ENCODE measurements at regions not wholly inside any gene's neighbourhood (a gene's known extent, or its start where the extent isn't known, plus 50 kb on each side); places are given as distances from the start of the nearest gene placed in this dataset.
"Not testable (repeated sequence)": the region's sequence is repeated elsewhere in the genome, so short reads cannot be mapped to it uniquely, and the experiment has no call there.

DNA sequence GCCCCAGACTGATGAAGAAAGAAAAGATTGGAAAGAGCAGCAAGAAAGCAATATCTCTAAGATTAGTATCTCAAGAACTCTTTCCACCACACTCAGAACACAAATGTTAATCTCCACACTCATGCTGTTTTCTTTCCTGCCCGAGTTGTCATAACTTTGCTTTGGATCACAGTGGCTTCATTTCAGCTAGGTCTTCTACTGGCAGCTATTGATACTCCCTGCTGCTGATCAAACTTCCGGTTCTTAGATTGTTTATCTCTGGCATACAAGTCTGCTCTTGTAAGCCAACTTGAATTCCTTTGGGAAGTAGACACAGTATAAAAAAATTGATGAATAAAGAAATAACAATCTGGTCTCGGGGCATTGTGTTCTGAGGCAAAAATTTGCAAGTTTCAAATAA is 77.7 kb upstream of the SPEF2 start:
- intact Hi-C loops (cut with DNase I, micrococcal nuclease) = no loop called here
- ATAC-seq = no peak
- no peak for TF ChIP-seq CTCF (IDR thresholded peaks at IDR 0.05)

DNA sequence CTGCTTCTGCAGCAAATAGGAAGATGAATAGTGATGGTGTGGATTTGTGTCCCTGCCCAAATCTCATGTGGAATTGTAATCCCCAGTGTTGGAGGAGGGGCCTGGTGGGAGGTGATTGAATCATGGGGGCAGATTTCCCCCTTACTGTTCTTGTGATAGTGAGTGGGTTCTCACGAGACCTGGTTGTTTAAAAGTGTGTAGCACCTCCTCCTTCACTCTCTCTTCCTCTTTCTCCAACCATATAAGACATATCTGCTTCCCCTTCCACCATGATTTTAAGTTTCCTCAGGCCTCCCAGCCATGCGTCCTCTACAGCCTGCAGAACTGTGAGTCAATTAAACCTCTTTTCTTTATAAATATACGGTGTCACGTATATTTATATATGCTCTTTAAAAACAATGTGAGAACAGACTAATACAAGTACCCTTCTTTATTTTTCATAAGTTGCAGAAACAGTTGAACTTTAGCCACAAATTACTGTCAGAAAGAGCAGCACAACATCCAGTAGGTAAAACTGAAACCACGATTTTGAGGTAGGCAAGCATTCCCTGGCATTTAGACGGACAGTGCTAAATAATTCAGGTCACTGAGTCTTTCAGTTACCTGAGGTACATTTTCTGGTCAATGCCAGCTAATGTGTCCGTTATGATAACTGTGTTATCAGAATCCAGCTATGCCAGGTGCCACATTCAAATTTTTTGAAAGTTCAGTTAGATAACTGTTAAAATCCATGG is 79.3 kb upstream of the SPEF2 start:
- Histone ChIP-seq H3K36me3 (ENCODE audit: low read depth) (no peaks in the 10 kb centered on the region), H3K4me3 (no peak overlapping the region), H3K9me3 (no peaks in the 10 kb centered on the region), H3K4me1 (ENCODE audit: low read depth) (no peaks in the 10 kb centered on the region)
- DNase-seq (no peak), ATAC-seq (no peak)
- intact Hi-C loops (cut with DNase I, micrococcal nuclease) = no loop called here
- no peak for TF ChIP-seq CTCF (IDR thresholded peaks at IDR 0.05)

More for the DNA sequence above, 77.7 kb upstream of the SPEF2 start:
- H3K4me1 ChIP-seq (ENCODE audit: low read depth) = no peaks in the 10 kb centered on the region
- H3K9me3 ChIP-seq = no peaks in the 10 kb centered on the region
- H3K4me3 ChIP-seq = no peak overlapping the region
- no peak for DNase-seq
- no peaks in the 10 kb centered on the region for H3K36me3 ChIP-seq (ENCODE audit: low read depth)

- intact Hi-C loops (cut with DNase I, micrococcal nuclease) = no loop called here
- TF ChIP-seq CTCF (IDR thresholded peaks at IDR 0.05) = no peak
- no peak for ATAC-seq
These were observed 84.5 kb upstream of the SPEF2 start for GRCh38 chr5:35533156-35533555.

DNA sequence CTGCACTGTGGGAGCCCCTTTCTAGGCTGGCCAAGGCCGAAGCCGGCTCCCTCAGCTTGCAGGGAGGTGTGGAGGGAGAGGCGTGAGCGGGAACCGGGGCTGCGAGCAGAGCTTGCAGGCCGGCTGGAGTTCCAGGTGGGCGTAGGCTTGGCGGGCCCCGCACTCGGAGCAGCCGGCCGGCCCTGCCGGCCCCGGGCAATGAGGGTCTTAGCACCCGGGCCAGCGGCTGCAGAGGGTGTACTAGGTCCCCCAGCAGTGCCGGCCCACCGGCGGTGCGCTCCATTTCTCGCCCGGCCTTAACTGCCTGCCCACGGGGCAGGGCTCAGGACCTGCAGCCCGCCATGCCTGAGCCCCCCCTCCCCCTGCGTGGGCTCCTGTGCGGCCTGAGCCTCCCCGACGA is 86.1 kb upstream of the SPEF2 start:
- H3K9me3 ChIP-seq; H3K4me1 ChIP-seq (ENCODE audit: low read depth); ATAC-seq; H3K36me3 ChIP-seq (ENCODE audit: low read depth); intact Hi-C loops (cut with DNase I, micrococcal nuclease); H3K4me3 ChIP-seq; DNase-seq: not testable (repeated sequence)

More at GRCh38 chr5:35533156-35533555, 84.5 kb upstream of the SPEF2 start:
- no peaks in the 10 kb centered on the region for H3K9me3 ChIP-seq
- no peaks in the 10 kb centered on the region for H3K4me1 ChIP-seq (ENCODE audit: low read depth)
- no peak overlapping the region for H3K4me3 ChIP-seq
- no peaks in the 10 kb centered on the region for H3K36me3 ChIP-seq (ENCODE audit: low read depth)
- no peak for DNase-seq

GRCh38 chr5:35518104-35518503 is 99.6 kb upstream of the SPEF2 start:
- Histone ChIP-seq H3K36me3 (ENCODE audit: low read depth) (no peaks in the 10 kb centered on the region), H3K4me3 (no peak overlapping the region), H3K9me3 (no peaks in the 10 kb centered on the region), H3K4me1 (ENCODE audit: low read depth) (no peaks in the 10 kb centered on the region)
- DNase-seq = peak in 1 of 3 donors; percentile 4
- no peak for TF ChIP-seq CTCF (IDR thresholded peaks at IDR 0.05)
- intact Hi-C loops (cut with DNase I, micrococcal nuclease) = no loop called here
- no peak for ATAC-seq

DNA sequence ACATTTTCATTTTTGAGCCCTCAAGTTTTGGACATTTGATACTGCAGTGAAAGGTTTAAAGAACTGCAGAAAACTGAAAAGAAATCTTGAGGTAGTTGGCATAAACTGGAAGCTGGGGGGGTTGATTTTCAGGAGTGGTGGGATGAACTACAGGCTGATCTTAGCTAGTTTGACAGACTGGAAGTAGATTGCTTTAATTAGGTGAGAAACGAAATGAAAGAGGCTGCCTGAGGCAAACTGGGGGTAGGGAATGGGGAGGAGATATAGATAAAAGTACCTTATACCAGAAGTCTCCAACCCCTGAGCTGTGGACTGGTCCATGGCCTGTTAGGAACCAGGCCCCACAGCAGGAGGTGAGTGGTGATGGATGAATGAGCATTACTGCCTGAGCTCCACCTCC is 101.4 kb upstream of the SPEF2 start:
- intact Hi-C loops (cut with DNase I, micrococcal nuclease) = no loop called here
- DNase-seq (no peak), ATAC-seq (no peak)
- Histone ChIP-seq H3K4me1 (ENCODE audit: low read depth) (no peaks in the 10 kb centered on the region), H3K4me3 (no peak overlapping the region), H3K9me3 (no peaks in the 10 kb centered on the region), H3K36me3 (ENCODE audit: low read depth) (no peaks in the 10 kb centered on the region)
- no peak for TF ChIP-seq CTCF (IDR thresholded peaks at IDR 0.05)
